ENCODE measurements at regions not wholly inside any gene's neighbourhood (a gene's known extent, or its start where the extent isn't known, plus 50 kb on each side); places are given as distances from the start of the nearest gene placed in this dataset.

DNA sequence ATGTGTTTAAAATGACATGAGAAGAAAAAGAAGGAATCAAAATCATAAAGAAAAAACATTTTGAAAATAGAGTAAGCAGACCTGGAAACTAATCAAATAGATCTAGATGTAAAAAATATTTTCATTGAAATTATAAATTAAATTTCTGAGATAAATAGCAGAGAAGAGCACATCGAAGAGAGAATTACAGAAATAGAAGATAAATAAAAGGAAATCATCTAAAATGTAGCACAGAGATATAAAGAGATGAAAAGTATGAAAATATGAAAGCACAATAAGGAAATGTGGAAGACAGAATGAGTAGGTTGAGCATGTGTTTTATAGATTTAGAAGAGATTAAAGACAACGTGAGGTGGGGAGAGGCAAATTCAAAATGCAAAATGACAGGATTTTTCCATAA, 130.9 kb upstream of the SEC14L1 start:
- H3K79me2 ChIP-seq (ENCODE audit: insufficient read depth, low read length) = no peaks in the 10 kb centered on the region
- H3K4me1 Mint-ChIP-seq = no peaks in the 10 kb centered on the region
- no peak overlapping the region for H3K4me2 ChIP-seq (replicated peaks; ENCODE audit: extremely low read depth, low read length, poor library complexity, severe bottlenecking)
- H3K27ac ChIP-seq (ENCODE audit: low read depth in 1 of 2, low read length in 2 of 2) = no peak overlapping the region
- H3K36me3 ChIP-seq (replicated peaks in 1 of 2; ENCODE audit: control insufficient read depth in 1 of 2, insufficient read depth in 2 of 2, low read length in 2 of 2) = no peaks in the 10 kb centered on the region
- no peak overlapping the region for H3K27ac Mint-ChIP-seq
- H3K4me3 Mint-ChIP-seq = no peak overlapping the region
- H3K27me3 Mint-ChIP-seq (ENCODE audit: low read depth in 3 of 3) = peaks cover 6 to 12% (median 8%) of the 10 kb centered on the region in 3 donors
- H3K9me3 ChIP-seq (replicated peaks in 1 of 2; ENCODE audit: control insufficient read depth in 1 of 2, insufficient read depth in 1 of 2, low read length in 2 of 2) = peaks cover 0 to 3% of the 10 kb centered on the region in 2 donors
- H4K20me1 ChIP-seq (ENCODE audit: insufficient read depth, low read length) = no peaks in the 10 kb centered on the region
- TF ChIP-seq, protein P1, sequence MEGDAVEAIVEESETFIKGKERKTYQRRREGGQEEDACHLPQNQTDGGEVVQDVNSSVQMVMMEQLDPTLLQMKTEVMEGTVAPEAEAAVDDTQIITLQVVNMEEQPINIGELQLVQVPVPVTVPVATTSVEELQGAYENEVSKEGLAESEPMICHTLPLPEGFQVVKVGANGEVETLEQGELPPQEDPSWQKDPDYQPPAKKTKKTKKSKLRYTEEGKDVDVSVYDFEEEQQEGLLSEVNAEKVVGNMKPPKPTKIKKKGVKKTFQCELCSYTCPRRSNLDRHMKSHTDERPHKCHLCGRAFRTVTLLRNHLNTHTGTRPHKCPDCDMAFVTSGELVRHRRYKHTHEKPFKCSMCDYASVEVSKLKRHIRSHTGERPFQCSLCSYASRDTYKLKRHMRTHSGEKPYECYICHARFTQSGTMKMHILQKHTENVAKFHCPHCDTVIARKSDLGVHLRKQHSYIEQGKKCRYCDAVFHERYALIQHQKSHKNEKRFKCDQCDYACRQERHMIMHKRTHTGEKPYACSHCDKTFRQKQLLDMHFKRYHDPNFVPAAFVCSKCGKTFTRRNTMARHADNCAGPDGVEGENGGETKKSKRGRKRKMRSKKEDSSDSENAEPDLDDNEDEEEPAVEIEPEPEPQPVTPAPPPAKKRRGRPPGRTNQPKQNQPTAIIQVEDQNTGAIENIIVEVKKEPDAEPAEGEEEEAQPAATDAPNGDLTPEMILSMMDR (IDR thresholded peaks at IDR 0.05) = no peak
- no CpG with 5 or more reads among the region's 2 CpGs for WGBS (ENCODE audit: insufficient coverage)
- H2AFZ ChIP-seq (ENCODE audit: insufficient read depth, low read depth, low read length, poor library complexity, severe bottlenecking) = no peak overlapping the region
- no peaks in the 10 kb centered on the region for H3K36me3 Mint-ChIP-seq
- H3K9me3 Mint-ChIP-seq = peaks cover 3 to 18% (median 11%) of the 10 kb centered on the region in 7 donors
- H3K27me3 ChIP-seq (ENCODE audit: control insufficient read depth in 2 of 2, insufficient read depth in 2 of 2, low read length in 2 of 2) = no peaks in the 10 kb centered on the region
- H3K9ac ChIP-seq (ENCODE audit: insufficient read depth, low read length, poor library complexity, severe bottlenecking) = no peak overlapping the region
- DNase-seq = no peak
- H3K4me3 ChIP-seq (replicated peaks in 1 of 3; ENCODE audit: low read depth in 2 of 3, low read length in 3 of 3) = no peak overlapping the region
- intact Hi-C loops (cut with micrococcal nuclease) = loop anchor here in 1 of 2 donors (5.0 kb wide), 1 partner anchor 237 kb away; no protein-coding TSS in a partner anchor
- no peaks in the 10 kb centered on the region for H3K4me1 ChIP-seq (ENCODE audit: control insufficient read depth in 1 of 2, insufficient read depth in 2 of 2, low read length in 2 of 2)

DNA sequence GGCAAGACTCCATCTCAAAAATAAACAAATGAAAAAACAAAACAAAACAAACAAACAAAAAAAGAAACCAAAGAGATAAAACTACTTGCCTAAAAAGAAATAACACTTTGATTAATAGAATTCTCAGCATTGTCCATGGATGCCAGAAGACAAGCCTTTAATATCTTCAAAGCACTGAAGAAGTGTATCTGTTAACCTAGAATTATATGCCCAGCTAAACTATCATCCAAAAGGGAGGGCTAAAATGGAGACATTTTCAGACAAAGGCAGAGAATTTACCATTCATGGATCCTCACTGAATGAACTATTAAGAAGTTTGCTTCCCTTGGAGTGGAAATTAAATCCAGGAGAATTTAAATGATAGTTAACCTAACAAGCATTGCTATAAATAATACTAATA, 130.1 kb upstream of the SEC14L1 start:
- no peaks in the 10 kb centered on the region for H3K27me3 ChIP-seq (ENCODE audit: control insufficient read depth in 2 of 2, insufficient read depth in 2 of 2, low read length in 2 of 2)
- Mint-ChIP-seq H3K27ac (no peak overlapping the region), H3K4me1 (no peaks in the 10 kb centered on the region), H3K36me3 (no peaks in the 10 kb centered on the region), H3K4me3 (no peak overlapping the region), H3K9me3 (peaks cover 3 to 18% (median 11%) of the 10 kb centered on the region in 7 donors), H3K27me3 (ENCODE audit: low read depth in 3 of 3) (peaks cover 6 to 12% (median 8%) of the 10 kb centered on the region in 3 donors)
- TF ChIP-seq, protein P1 (IDR thresholded peaks at IDR 0.05) = no peak
- intact Hi-C loops (cut with micrococcal nuclease) = loop anchor here in 1 of 2 donors (5.0 kb wide), 1 partner anchor 237 kb away; no protein-coding TSS in a partner anchor
- no peak overlapping the region for H3K4me3 ChIP-seq (replicated peaks in 1 of 3; ENCODE audit: low read depth in 2 of 3, low read length in 3 of 3)
- no peaks in the 10 kb centered on the region for H4K20me1 ChIP-seq (ENCODE audit: insufficient read depth, low read length)
- no peaks in the 10 kb centered on the region for H3K4me1 ChIP-seq (ENCODE audit: control insufficient read depth in 1 of 2, insufficient read depth in 2 of 2, low read length in 2 of 2)
- no peaks in the 10 kb centered on the region for H3K79me2 ChIP-seq (ENCODE audit: insufficient read depth, low read length)
- no peak overlapping the region for H2AFZ ChIP-seq (ENCODE audit: insufficient read depth, low read depth, low read length, poor library complexity, severe bottlenecking)
- H3K4me2 ChIP-seq (replicated peaks; ENCODE audit: extremely low read depth, low read length, poor library complexity, severe bottlenecking) = no peak overlapping the region
- DNase-seq = no peak
- H3K9me3 ChIP-seq (replicated peaks in 1 of 2; ENCODE audit: control insufficient read depth in 1 of 2, insufficient read depth in 1 of 2, low read length in 2 of 2) = peaks cover 0 to 3% of the 10 kb centered on the region in 2 donors
- H3K27ac ChIP-seq (ENCODE audit: low read depth in 1 of 2, low read length in 2 of 2) = no peak overlapping the region
- no peaks in the 10 kb centered on the region for H3K36me3 ChIP-seq (replicated peaks in 1 of 2; ENCODE audit: control insufficient read depth in 1 of 2, insufficient read depth in 2 of 2, low read length in 2 of 2)
- H3K9ac ChIP-seq (ENCODE audit: insufficient read depth, low read length, poor library complexity, severe bottlenecking) = no peak overlapping the region

All from CD14-positive monocyte (primary cell).